OCI-LY3 (cell line): ENCODE measurements at regions not wholly inside any gene's neighbourhood (a gene's known extent, or its start where the extent isn't known, plus 50 kb on each side); places are given as distances from the start of the nearest gene placed in this dataset.

Experiments used
- H2AFZ ChIP-seq: fragments of 200-600, 300-600 bp; shearing (Covaris generic); 2 replicates; pipeline ENCODE4 v1.6.0; 2014; ENCODE audit warnings: antibody characterized with exemption, low read depth, low read length
- H3K27ac ChIP-seq: fragments of 200-600, 300-600 bp; sonication (generic); 2 replicates; pipeline ENCODE4 v1.5.1; 2014; ENCODE audit warnings: mild to moderate bottlenecking, low read length, moderate library complexity, mixed read lengths
- H3K27me3 ChIP-seq: fragments of 200-600, 300-600 bp; sonication (generic); 2 replicates; pipeline ENCODE4 v1.6.1; 2014; ENCODE audit warnings: low read depth, low read length, mixed read lengths
- H3K36me3 ChIP-seq: fragments of 200-600, 300-600 bp; sonication (generic); replicated peaks from 2 replicates; pipeline ENCODE3; 2014; ENCODE audit warnings: low read depth, low read length, mixed read lengths
- H3K4me1 ChIP-seq: fragments of 300-600, 200-600 bp; sonication (generic); 2 replicates; pipeline ENCODE4 v1.6.1; 2014; ENCODE audit warnings: low read length, mixed read lengths
- H3K4me2 ChIP-seq: fragments of 200-600, 300-600 bp; sonication (generic); 2 replicates; pipeline ENCODE4 v1.6.1; 2014; ENCODE audit warnings: low read length, mixed read lengths
- H3K4me3 ChIP-seq: fragments of 300-600, 200-600 bp; sonication (generic); 2 replicates; pipeline ENCODE4 v1.5.1; 2014; ENCODE audit warnings: antibody characterized with exemption, mild to moderate bottlenecking, low read length, moderate library complexity
- H3K79me2 ChIP-seq: fragments of 300-600, 200-600 bp; shearing (Covaris generic); 2 replicates; pipeline ENCODE4 v1.6.1; 2014; ENCODE audit warnings: mild to moderate bottlenecking, low read length, mixed read lengths
- H3K9ac ChIP-seq: fragments of 300-600, 200-600 bp; shearing (Covaris generic); 2 replicates; pipeline ENCODE4 v1.6.0; 2014; ENCODE audit warnings: mild to moderate bottlenecking, low read length, moderate library complexity
- H3K9me3 ChIP-seq: fragments of 200-600, 300-600 bp; shearing (Covaris generic); 2 replicates; pipeline ENCODE4 v1.6.1; 2014; ENCODE audit warnings: low read length, mixed read lengths; ENCODE audit not compliant: insufficient read depth
- H4K20me1 ChIP-seq: fragments of 200-600, 300-600 bp; sonication (generic); 2 replicates; pipeline ENCODE4 v1.6.1; 2016; ENCODE audit warnings: low read length, mixed read lengths; ENCODE audit not compliant: insufficient read depth
- EZH2phosphoT487 ChIP-seq: fragments of 200-600 bp; shearing (Covaris generic); IDR thresholded peaks from 2 replicates; pipeline ENCODE4 v1.6.1; 2018; ENCODE audit warnings: antibody characterized with exemption, mixed run types, low read depth
- TF ChIP-seq, protein P1 (sequence below): fragments of 200-600, 300-600 bp; sonication (generic); IDR thresholded peaks from 2 replicates; pipeline ENCODE4 v1.5.1; 2014; ENCODE audit warnings: antibody characterized with exemption, low read length, low read depth

DNA sequence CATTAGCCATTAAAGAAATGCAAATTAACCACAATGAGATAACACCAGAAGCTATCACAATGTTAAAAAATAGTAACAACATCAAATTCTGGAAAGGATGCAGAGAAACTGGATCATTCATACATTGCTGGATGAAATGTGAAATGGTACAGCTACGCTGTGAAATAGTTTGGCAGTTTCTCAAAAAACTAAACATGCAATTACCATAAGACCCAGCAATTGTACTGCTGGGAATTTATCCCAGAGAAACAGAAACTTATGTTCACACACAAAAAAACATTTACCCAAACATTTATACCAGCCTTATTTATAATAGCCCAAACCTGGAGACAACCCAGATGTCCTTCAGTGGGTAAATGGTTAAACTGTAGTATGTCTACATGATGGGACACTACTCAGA lies 592.9 kb downstream of the ZNF608 start:
- Histone ChIP-seq H3K36me3 (peaks cover 25% of the 10 kb centered on the region), H2AFZ (no peak overlapping the region), H3K9me3 (peaks cover 26% of the 10 kb centered on the region; the same call in 1 of the 2 replicates), H4K20me1 (no peaks in the 10 kb centered on the region), H3K27ac (no peak overlapping the region), H3K27me3 (no peaks in the 10 kb centered on the region), H3K4me2 (no peak overlapping the region), H3K4me1 (peaks cover 20% of the 10 kb centered on the region), H3K79me2 (no peaks in the 10 kb centered on the region), H3K9ac (no peak overlapping the region), H3K4me3 (no peak overlapping the region)
- TF ChIP-seq EZH2phosphoT487 = no peak
- TF ChIP-seq, protein P1, sequence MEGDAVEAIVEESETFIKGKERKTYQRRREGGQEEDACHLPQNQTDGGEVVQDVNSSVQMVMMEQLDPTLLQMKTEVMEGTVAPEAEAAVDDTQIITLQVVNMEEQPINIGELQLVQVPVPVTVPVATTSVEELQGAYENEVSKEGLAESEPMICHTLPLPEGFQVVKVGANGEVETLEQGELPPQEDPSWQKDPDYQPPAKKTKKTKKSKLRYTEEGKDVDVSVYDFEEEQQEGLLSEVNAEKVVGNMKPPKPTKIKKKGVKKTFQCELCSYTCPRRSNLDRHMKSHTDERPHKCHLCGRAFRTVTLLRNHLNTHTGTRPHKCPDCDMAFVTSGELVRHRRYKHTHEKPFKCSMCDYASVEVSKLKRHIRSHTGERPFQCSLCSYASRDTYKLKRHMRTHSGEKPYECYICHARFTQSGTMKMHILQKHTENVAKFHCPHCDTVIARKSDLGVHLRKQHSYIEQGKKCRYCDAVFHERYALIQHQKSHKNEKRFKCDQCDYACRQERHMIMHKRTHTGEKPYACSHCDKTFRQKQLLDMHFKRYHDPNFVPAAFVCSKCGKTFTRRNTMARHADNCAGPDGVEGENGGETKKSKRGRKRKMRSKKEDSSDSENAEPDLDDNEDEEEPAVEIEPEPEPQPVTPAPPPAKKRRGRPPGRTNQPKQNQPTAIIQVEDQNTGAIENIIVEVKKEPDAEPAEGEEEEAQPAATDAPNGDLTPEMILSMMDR = no peak

DNA sequence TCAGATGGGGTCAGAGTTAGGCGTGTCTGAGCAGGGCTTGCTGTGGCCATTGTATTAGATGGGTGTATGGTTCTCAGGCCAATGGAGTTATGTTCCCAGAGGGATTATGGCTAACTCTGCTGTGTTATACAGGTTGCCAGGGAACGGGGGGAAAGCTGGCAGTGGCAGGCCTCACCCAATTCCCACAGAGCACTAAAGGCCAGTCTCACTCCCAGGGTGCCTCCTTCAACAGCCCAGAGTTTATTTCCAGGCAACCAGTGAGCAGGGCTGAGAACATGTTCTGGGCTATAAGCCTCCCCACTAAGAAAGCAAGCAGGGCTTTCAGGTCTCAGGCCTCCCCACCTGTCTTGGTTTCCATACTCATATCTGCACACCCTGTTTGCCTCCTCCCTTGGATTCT lies 597.9 kb downstream of the ZNF608 start:
- Histone ChIP-seq H2AFZ (no peak overlapping the region), H3K36me3 (peaks cover 1% of the 10 kb centered on the region), H3K4me1 (no peaks in the 10 kb centered on the region), H3K4me2 (no peak overlapping the region), H3K9me3 (peaks cover 8% of the 10 kb centered on the region; the same call in 1 of the 2 replicates), H3K4me3 (no peak overlapping the region), H3K27ac (no peak overlapping the region), H3K79me2 (no peaks in the 10 kb centered on the region), H3K9ac (no peak overlapping the region), H4K20me1 (no peaks in the 10 kb centered on the region), H3K27me3 (no peaks in the 10 kb centered on the region)
- TF ChIP-seq, protein P1 = no peak
- no peak for TF ChIP-seq EZH2phosphoT487

DNA sequence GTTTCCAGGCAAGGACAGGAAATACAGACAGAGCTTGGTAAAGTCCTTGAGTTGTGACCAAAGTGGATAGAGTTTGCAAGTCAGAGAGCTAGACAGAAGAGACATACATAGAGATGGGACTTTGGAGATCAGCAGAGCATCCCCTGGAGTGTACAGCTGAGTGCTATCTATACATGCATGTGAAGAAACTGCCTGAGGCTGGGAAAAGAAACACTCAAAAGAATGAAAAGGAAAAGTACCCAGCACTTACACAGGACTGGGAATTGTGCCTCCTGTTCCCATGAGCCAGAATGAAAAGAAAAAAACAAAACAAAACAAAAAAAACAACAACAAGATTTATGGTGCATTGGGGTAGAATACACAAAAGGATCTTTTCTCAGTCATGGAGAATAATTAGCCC lies 606.4 kb downstream of the ZNF608 start:
- no peak overlapping the region for H3K9ac ChIP-seq
- H3K27me3 ChIP-seq = no peaks in the 10 kb centered on the region
- no peaks in the 10 kb centered on the region for H3K36me3 ChIP-seq
- H3K27ac ChIP-seq = no peak overlapping the region
- no peak overlapping the region for H3K4me3 ChIP-seq
- no peaks in the 10 kb centered on the region for H3K79me2 ChIP-seq
- H3K4me1 ChIP-seq = no peaks in the 10 kb centered on the region
- no peak overlapping the region for H3K4me2 ChIP-seq
- TF ChIP-seq EZH2phosphoT487 = no peak
- TF ChIP-seq, protein P1 = no peak
- H4K20me1 ChIP-seq = no peaks in the 10 kb centered on the region
- no peak overlapping the region for H2AFZ ChIP-seq
- no peaks in the 10 kb centered on the region for H3K9me3 ChIP-seq

DNA sequence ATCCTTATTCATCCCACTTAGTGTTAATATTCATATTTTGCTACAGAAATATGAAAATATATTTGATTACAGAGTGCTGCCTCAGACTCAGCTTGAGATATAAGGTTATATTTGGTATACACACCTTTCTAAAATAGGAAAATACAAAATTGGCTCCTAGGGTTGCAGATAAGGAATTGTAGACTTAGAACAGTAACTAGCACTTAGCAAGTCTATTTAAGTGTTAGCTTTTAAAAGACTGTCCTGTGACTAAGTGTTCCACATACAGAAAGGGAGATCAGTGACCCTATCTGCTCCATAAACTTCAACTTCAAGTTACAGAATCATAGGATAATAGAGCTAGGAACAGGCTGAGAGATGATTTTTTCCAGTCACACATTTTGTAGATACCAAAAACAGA lies 607.0 kb downstream of the ZNF608 start:
- Histone ChIP-seq H3K4me3 (no peak overlapping the region), H3K4me1 (no peaks in the 10 kb centered on the region), H4K20me1 (no peaks in the 10 kb centered on the region), H3K4me2 (no peak overlapping the region), H3K27me3 (no peaks in the 10 kb centered on the region), H3K9ac (no peak overlapping the region), H3K79me2 (no peaks in the 10 kb centered on the region), H3K27ac (no peak overlapping the region), H2AFZ (no peak overlapping the region), H3K9me3 (no peaks in the 10 kb centered on the region), H3K36me3 (no peaks in the 10 kb centered on the region)
- TF ChIP-seq, protein P1 = no peak
- TF ChIP-seq EZH2phosphoT487 = no peak
